Neural progenitor cell (in vitro differentiated cells): ENCODE measurements at regions not wholly inside any gene's neighbourhood (a gene's known extent, or its start where the extent isn't known, plus 50 kb on each side); places are given as distances from the start of the nearest gene placed in this dataset.

Experiments used
- DNase-seq: peaks from one replicate; pipeline ENCODE4 v3.0.0-alpha.2; 2016; ENCODE audit warnings: low spot score
- H2AFZ ChIP-seq: fragments of 200-600 bp; sonication (generic); replicated peaks from 2 replicates; pipeline ENCODE4 v1.6.1; 2016; ENCODE audit warnings: antibody characterized with exemption
- H3F3A ChIP-seq: fragments of 200-600 bp; sonication (generic); 2 replicates; pipeline ENCODE4 v1.6.1; 2016; ENCODE audit warnings: antibody characterized with exemption, low read depth
- H3K27ac ChIP-seq: fragments of 200-600 bp; sonication (generic); 2 replicates; pipeline ENCODE4 v1.5.1; 2016; ENCODE audit warnings: mild to moderate bottlenecking
- H3K27me3 ChIP-seq: fragments of 200-600 bp; sonication (generic); 2 replicates; pipeline ENCODE4 v1.6.1; 2016; ENCODE audit warnings: mild to moderate bottlenecking, moderate library complexity
- H3K36me3 ChIP-seq: fragments of 200-600 bp; sonication (generic); 2 replicates; pipeline ENCODE4 v1.5.1; 2016
- H3K4me1 ChIP-seq: fragments of 200-600 bp; sonication (generic); 2 replicates; pipeline ENCODE4 v1.6.1; 2016; ENCODE audit warnings: mixed run types
- H3K4me2 ChIP-seq: fragments of 200-600 bp; sonication (generic); 2 replicates; pipeline ENCODE4 v1.6.1; 2016
- H3K4me3 ChIP-seq: fragments of 200-600 bp; sonication (generic); 2 replicates; pipeline ENCODE4 v1.5.1; 2016
- H3K79me2 ChIP-seq: fragments of 200-600 bp; sonication (generic); 2 replicates; pipeline ENCODE4 v1.6.1; 2016; ENCODE audit warnings: low read depth
- H3K9ac ChIP-seq: fragments of 200-600 bp; sonication (generic); 2 replicates; pipeline ENCODE4 v1.6.1; 2016
- H3K9me3 ChIP-seq: fragments of 200-600 bp; sonication (generic); 2 replicates; pipeline ENCODE4 v1.5.1; 2016; ENCODE audit warnings: low read depth
- H4K20me1 ChIP-seq: fragments of 200-600 bp; sonication (generic); 2 replicates; pipeline ENCODE4 v1.6.1; 2016; ENCODE audit warnings: low read depth
- H3K27ac Mint-ChIP-seq: 3 replicates; pipeline ENCODE4 v1.8.0; 2021; ENCODE audit warnings: mixed read lengths
- H3K27me3 Mint-ChIP-seq: 2 replicates; pipeline ENCODE4 v1.8.0; 2022; ENCODE audit warnings: low read depth, mild to moderate bottlenecking, inconsistent platforms, moderate library complexity, mixed read lengths; ENCODE audit not compliant: insufficient read depth
- H3K36me3 Mint-ChIP-seq: 3 replicates; pipeline ENCODE4 v1.8.0; 2021; ENCODE audit warnings: mixed read lengths
- H3K4me1 Mint-ChIP-seq: 3 replicates; pipeline ENCODE4 v1.8.0; 2021; ENCODE audit warnings: mixed read lengths
- H3K4me3 Mint-ChIP-seq: 3 replicates; pipeline ENCODE4 v1.8.0; 2021; ENCODE audit warnings: mild to moderate bottlenecking, moderate library complexity, mixed read lengths
- H3K9me3 Mint-ChIP-seq: 3 replicates; pipeline ENCODE4 v1.8.0; 2020; ENCODE audit warnings: mixed read lengths
- CTCF ChIP-seq: fragments of 200-600 bp; sonication (generic); IDR thresholded peaks from 2 replicates; pipeline ENCODE4 v1.5.1; 2017; ENCODE audit warnings: antibody characterized with exemption, mild to moderate bottlenecking
- EZH2 ChIP-seq: fragments of 200-600 bp; sonication (generic); IDR thresholded peaks from 2 replicates; pipeline ENCODE4 v1.6.1; 2017; ENCODE audit warnings: antibody characterized with exemption, mild to moderate bottlenecking, moderate library complexity
- EZH2phosphoT487 ChIP-seq: fragments of 200-600 bp; sonication (generic); IDR thresholded peaks from 2 replicates; pipeline ENCODE4 v1.6.1; 2017; ENCODE audit warnings: antibody characterized with exemption

GRCh38 chr4:125547836-125548235 lies 233.1 kb downstream of the FAT4 start:
- Mint-ChIP-seq H3K36me3 (no peaks in the 10 kb centered on the region), H3K4me1 (no peaks in the 10 kb centered on the region), H3K9me3 (no peaks in the 10 kb centered on the region), H3K4me3 (no peak overlapping the region), H3K27ac (no peak overlapping the region), H3K27me3 (peaks cover 4% of the 10 kb centered on the region)
- Histone ChIP-seq H3K9me3 (no peaks in the 10 kb centered on the region), H3K9ac (no peak overlapping the region), H2AFZ (no peak overlapping the region), H3F3A (no peaks in the 10 kb centered on the region), H3K27ac (no peak overlapping the region), H3K27me3 (no peaks in the 10 kb centered on the region), H3K4me3 (no peak overlapping the region), H3K36me3 (no peaks in the 10 kb centered on the region), H3K4me2 (no peak overlapping the region), H3K4me1 (no peaks in the 10 kb centered on the region), H3K79me2 (no peaks in the 10 kb centered on the region), H4K20me1 (no peaks in the 10 kb centered on the region)
- TF ChIP-seq EZH2 (no peak), EZH2phosphoT487 (no peak), CTCF (no peak)
- no peak for DNase-seq

GRCh38 chr4:125550769-125551168 lies 236.0 kb downstream of the FAT4 start:
- Histone ChIP-seq H3K9me3 (no peaks in the 10 kb centered on the region), H3K4me2 (no peak overlapping the region), H3K9ac (no peak overlapping the region), H4K20me1 (no peaks in the 10 kb centered on the region), H3K36me3 (no peaks in the 10 kb centered on the region), H3K4me1 (no peaks in the 10 kb centered on the region), H3K27ac (no peak overlapping the region), H3K4me3 (no peak overlapping the region), H2AFZ (peak overlapping the region; percentile 37), H3F3A (no peaks in the 10 kb centered on the region), H3K79me2 (no peaks in the 10 kb centered on the region), H3K27me3 (no peaks in the 10 kb centered on the region)
- TF ChIP-seq EZH2phosphoT487 (no peak), EZH2 (no peak), CTCF (no peak)
- no peak overlapping the region for H3K4me3 Mint-ChIP-seq
- no peak overlapping the region for H3K27ac Mint-ChIP-seq
- DNase-seq: no peak
- no peaks in the 10 kb centered on the region for H3K4me1 Mint-ChIP-seq
- H3K27me3 Mint-ChIP-seq: peaks cover 2% of the 10 kb centered on the region
- H3K9me3 Mint-ChIP-seq: peaks cover 5% of the 10 kb centered on the region
- H3K36me3 Mint-ChIP-seq: peaks cover 3% of the 10 kb centered on the region

GRCh38 chr4:125551466-125551865 lies 236.7 kb downstream of the FAT4 start:
- Mint-ChIP-seq H3K36me3 (peaks cover 3% of the 10 kb centered on the region), H3K4me1 (no peaks in the 10 kb centered on the region), H3K27me3 (peaks cover 2% of the 10 kb centered on the region), H3K4me3 (no peak overlapping the region), H3K9me3 (peaks cover 5% of the 10 kb centered on the region), H3K27ac (no peak overlapping the region)
- TF ChIP-seq EZH2phosphoT487: no peak
- no peak for TF ChIP-seq CTCF
- no peak for TF ChIP-seq EZH2
- Histone ChIP-seq H3K36me3 (no peaks in the 10 kb centered on the region), H2AFZ (no peak overlapping the region), H3K79me2 (no peaks in the 10 kb centered on the region), H3K9me3 (no peaks in the 10 kb centered on the region), H3K27me3 (no peaks in the 10 kb centered on the region), H3K4me1 (no peaks in the 10 kb centered on the region), H3K9ac (no peak overlapping the region), H3K4me2 (no peak overlapping the region), H4K20me1 (no peaks in the 10 kb centered on the region), H3K4me3 (no peak overlapping the region), H3F3A (no peaks in the 10 kb centered on the region), H3K27ac (no peak overlapping the region)
- DNase-seq: no peak
